Activated CD8-positive, alpha-beta memory T cell treated with anti-CD3 and anti-CD28 coated beads for 48 hours (primary cell): ENCODE measurements at regions not wholly inside any gene's neighbourhood (a gene's known extent, or its start where the extent isn't known, plus 50 kb on each side); places are given as distances from the start of the nearest gene placed in this dataset.

Experiments
- DNase-seq, 3 experiments: peaks; one replicate each; pipeline ENCODE4 v3.0.0-alpha.2; 2020; ENCODE audit warnings: low read depth in 2 of 3, low spot score in 2 of 3

DNA sequence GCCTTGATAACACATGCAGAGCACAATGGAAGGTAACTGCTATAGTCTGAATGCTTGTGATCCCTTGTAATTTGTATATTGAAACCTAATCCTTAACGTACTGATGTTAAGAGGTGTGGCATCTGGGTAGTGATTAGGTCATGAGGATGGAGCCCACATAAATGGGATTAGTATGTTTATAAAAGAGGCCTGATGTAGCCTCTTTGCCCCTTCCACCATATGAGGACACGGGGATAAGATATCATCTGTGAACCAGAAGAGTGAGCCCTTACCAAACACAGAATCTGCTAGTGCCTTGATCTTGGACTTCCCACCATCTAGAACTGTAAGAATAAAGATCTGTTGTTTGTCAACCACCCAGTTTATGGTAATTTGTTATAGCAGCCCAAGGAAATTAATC is 1074.2 kb upstream of the INTU start:
- no peak for DNase-seq

DNA sequence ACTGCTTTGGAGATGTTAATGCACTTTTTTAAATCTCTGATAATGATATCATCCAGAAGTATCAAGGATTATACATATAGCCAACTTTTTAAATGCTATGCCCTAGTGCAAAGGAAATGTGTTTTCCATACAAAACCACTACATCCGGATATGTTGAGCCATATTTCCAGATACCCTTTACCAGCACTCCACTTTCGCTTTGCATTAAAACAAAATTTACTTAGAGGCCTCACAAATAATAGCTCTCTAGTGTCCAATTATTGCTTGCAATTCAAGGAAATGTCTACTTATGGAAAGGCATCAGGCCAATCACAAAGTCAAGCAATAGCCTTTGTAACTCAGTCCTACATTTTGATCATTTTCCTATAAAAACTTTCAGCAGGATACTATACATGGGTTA is 1072.8 kb upstream of the INTU start:
- DNase-seq, result no peak

DNA sequence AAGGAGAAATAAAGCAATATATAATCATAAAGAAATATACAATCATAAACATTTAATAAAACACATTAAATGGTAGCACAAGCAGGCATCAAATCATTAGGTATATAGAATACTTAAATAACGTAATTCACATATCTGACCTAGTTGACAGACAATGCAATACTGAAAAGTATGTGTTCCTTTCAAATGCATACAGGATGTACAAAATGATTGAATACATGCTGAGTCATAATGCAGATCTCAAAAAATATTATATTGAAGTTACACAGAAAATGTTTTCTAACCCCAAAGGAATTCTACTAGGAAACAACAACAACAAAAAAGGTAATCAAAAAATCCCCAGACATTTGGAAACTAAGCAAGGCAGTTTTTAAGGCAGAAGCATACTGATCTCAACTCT is 1072.0 kb upstream of the INTU start:
- DNase-seq, result no peak

DNA sequence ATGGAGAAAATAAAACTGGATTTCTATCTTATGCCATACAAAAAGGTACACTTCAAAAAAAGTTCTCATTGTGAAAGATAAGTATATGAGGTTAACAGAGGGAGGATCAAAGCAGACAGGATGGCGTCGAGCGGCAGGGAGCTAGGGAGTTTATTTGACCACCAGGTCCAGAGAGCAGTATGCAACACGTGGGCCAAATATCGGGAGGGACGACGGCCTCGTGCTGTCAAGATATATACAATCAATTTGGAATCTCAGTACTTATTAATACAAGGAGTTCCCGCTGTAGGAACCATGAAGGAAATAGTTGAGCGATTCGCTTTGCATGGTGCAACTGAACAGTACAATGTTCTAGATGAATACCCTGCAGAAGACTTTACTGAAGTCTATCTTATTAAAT is 1069.4 kb upstream of the INTU start:
- no peak for DNase-seq

DNA sequence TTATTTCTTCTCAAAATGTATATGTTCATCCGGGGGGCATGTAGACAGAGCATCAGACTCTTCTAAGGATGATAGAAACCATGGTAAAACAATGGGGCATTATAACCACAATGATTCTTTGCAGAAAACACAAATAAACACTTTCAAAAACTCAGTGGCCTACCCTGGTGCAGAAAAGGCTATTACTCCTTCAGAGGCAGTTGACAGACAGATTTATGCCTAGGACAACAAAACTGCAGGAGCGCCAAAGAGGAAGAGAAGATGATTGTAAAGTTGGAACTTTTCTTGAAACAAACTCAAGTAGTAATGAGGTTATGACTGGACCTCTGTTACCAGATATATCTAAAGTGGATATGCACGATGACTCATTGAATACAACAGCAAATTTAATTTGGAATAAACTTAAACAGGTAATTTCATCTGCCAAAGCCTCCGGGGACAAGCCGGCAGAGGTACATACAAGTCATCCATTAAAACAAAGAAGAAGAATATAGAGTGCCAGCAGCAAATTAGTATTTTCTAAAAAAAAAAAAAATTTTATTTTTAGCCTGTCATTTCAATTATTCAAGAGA is 1068.4 kb upstream of the INTU start:
- no peak for DNase-seq

DNA sequence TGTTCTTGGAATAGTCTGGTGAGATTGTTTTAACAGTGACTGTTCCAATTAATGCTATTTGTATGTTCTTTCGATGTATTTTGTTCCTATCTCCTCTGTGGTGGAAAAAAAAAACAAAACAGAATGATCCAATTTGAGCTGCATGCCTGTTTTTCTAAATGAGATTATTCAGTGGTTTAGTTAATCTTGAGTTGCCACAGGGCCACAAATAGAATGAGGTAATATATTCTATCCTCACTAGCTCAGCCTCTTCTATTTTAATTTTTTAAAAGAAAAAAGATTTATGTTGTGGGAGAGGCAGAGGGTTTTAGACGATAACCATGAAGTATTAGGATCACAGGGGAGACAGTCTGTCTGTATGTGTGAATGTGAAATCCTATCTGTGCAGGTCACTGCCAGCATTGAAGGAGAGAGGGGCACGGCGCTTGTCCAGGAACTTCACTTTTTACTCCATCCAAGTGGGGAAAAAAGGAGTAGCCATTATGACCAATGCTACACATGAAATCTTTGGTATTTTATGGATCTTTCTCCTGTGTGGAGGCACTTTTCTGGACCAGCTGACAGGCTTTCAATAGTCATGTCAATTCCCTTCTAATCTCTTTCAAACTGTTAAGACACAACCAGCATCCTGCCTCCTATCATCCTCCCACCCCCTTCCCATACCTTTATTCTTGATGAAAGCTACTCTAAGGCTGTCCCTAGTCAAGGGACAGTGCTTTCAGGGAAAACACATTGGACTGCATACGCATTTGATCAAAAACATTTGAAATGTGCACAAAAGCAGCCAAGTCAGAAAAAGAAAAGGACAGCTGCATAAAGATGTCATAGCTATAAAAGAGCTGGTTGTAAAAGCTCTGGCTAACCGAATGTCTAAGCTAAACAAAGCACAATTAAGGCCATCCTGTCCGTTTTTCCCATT is 1063.8 kb upstream of the INTU start:
- DNase-seq, result no peak

DNA sequence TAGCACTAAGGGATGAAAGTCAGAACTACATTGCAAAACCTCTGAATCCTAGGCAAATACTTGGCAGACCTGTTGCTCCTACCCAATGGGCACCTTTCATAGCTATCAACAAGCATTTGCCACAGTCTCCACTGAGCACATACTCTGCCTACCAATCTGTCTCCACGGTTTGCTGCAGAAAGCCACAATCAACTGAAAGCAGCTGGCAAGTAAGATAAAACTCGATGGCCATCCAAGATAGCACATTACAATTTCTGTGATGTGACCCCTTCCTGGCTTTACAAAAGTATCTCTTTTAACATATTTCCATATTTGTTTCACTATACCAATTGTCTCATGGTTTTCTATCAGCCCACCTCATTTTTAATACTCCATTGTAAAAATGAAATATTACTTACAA is 1060.5 kb upstream of the INTU start:
- no peak for DNase-seq

DNA sequence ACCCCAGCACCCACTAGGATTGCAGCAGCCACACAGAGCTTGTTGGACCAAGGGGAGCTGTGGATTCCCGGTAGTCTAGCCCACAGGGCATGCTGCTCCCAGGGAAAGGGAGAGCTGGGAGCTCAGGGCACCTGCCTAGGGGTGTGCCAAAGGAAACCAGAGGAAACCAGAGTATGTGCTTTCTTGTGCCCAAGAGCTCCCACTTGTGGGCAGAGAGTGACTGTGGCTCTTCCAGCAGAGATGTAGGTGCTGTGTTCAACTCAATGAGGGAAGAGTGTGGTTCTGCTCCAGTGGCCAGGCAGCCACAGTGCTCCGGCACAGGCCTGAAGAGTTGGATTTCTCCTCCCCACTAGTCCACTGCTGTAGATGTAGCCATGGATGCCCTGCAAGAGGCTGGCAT is 1050.0 kb upstream of the INTU start:
- DNase-seq, result no peak

DNA sequence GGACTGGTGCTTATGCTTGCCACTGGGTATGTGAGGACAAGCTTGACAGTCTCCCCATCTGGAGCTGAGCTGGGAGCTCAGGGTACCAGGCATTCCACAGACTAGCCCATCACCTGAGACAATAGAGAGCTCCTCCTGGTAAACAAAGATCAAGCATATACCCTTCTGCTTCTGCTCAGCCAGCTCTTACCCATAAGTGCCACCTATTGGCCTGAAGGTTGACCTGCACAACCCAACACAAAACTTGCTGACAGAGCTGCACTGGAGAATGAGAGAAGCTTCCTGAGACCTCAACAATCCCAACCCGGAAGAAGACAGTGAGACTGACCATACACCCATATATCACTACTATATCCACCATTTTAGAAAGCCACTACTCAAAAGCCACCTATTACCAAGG is 1049.2 kb upstream of the INTU start:
- no peak for DNase-seq

DNA sequence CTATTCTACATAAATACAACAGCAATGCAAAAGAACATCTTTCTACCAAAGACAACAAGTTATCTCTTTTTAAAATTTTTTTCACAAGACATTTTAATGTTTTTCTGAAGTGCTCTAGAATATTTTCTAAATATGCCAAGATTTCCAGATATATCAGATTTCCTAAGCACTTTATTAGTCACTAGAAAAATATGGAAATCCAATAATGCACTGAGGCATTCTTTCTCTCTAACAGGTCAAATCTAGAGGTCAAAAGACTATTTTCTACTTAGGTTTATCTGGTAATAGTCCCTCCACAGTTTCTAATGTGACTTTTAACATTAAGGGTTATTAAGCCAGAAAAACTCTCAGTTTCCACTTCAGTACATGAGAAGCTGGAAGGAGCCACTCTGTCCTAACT is 1041.2 kb upstream of the INTU start:
- DNase-seq, result no peak

DNA sequence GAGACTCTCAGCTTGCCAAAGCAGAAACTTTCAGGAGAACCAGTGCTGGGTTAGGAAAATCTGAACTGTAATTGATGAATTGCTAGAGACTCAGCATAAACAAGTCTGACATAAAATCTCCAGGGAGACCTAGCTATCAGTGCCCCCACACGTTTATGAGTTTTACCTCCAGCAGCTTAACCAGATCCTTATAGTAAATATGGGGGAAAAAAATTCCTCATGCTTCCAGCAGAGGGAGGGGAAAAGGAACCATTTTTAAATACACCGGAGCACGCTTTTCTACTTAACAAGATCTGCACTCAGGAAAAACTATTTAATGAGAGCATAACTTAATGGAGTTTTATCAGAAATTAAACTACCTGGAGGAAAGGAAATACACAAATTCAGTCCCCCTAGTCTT is 1040.7 kb upstream of the INTU start:
- no peak for DNase-seq

DNA sequence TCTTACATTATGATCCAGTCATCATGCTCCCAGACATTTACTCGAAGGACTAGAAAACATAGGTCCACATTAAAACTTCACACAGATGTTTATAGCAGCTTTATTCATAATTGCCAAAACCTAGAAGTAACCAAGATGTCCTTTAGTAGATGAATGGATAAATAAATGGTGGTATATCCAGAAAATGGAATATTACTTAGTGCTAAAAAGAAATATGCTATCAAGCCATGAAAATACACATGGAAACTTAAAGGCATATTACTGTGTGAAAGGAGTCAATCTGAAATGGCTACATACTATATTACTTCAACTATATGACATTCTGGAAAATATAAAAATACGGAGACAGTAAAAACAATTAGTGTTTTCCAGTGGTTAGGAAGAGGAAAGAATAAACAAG is 1039.1 kb upstream of the INTU start:
- no peak for DNase-seq

DNA sequence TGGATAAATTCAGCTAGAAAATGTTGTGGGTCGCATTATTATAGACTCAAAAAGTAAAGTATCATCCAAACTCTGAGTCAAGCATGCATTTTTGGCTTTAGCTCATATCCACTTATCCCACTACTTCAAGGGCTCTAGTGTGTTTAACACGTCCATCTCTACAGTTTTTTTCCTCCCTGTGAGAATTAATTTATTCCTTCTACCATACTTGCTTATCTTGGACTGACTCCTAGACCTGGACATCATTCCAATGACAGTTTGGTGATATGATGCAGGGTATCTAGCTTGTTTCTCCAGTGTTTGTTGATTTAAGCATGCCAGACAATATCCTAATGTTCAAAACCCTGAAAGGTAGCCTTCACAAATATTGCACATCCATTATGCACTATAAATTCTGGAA is 1037.1 kb upstream of the INTU start:
- DNase-seq, result no peak

DNA sequence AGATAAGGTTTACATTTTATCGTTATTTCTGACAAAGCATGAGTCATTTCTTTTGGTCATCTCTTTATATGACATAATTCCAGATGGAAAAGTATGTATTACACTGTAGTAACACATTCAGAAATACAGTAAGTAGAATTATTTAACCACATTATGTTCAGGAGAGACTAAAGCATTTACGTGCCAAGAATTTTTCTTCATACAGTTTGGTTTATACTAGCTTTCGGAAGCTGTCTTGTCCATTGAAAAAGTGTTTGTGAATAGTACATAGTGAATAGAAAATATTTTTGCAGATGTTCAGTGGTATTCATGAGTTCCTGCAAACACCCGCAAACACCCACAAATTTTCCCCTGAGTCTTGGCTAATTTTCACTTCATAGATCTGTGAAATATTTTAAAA is 1033.0 kb upstream of the INTU start:
- no peak for DNase-seq

DNA sequence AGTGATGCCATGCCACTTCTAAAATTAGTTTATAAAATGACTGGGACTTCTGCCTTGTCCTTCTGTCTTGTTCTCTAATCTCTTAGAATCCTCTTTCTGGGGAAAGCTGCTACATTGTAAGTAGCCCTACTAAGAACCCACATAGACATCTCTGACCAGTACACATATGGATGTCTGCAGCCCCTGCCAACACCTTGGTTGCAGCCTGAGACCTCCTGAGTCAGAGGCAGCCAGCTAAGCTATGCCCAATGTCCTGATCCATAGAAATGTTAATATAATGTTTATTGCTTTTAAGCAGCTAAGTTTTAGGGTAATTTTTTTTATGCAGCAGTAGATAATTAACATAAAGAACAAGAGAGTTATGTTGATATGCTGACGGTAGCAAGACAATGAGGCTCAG is 1029.5 kb upstream of the INTU start:
- no peak for DNase-seq

DNA sequence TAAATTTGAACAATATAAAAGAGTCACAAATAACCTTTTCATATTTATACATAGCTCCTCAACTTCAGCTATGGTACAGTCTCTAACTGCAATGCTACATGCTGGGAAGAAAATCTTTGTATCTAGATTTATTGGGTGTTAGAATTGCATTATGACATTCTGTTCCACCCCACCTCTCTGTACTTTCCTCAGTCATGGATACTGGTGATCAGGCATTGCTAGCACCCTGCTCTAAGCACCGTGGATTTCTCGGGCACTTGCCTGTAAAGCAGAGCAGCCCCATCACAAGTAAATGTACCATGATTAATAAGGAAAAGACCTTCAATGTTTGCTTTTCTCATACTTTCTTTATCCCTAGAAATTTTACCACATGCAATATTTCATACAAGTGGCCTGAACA is 1028.9 kb upstream of the INTU start:
- DNase-seq, result no peak

DNA sequence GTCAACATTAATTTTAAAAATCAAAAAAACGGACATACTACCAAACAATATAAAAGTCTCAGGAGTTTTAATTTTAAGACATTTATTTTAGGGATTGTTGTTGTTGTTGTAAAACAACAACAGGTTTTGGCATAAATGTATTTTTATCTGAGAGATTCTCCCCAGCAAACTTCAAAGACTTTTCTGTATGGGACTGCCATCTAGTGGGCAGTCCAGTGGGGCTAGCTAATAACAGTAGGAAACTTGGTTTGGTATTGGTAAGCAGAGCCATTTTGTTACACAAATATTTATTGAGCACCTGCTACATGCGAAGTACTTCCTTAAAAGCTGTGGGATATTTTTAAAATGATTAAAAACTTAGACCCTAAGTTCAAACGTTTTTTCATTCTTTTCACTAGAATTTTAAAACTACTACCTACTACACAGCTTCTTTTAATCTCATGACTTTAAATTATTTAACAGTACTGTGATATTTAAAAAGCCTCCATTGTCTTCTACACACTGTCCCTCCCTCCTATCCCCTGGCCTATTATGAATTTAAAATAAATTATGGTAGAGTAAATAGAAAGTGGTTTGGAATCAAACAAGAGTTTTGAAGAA is 1028.4 kb upstream of the INTU start:
- DNase-seq, result no peak

DNA sequence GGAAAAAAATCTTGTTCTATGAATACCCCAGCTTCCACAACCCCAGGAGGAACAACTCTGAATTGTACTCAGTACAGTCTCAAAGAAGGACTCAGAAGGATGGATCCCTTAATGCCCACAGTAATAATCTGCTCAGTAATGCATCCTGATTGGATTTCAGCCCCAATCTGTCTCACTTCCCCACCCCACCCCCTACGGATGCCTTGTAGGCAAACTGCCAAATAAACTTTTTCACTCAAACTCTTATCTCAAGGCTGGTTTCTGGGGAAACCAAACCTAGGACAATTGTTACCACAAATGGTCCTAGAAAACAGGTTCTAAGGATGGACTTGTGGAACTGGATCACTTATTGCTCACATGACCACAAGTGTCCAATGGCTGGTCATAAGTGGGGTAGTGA is 1021.8 kb upstream of the INTU start:
- no peak for DNase-seq

DNA sequence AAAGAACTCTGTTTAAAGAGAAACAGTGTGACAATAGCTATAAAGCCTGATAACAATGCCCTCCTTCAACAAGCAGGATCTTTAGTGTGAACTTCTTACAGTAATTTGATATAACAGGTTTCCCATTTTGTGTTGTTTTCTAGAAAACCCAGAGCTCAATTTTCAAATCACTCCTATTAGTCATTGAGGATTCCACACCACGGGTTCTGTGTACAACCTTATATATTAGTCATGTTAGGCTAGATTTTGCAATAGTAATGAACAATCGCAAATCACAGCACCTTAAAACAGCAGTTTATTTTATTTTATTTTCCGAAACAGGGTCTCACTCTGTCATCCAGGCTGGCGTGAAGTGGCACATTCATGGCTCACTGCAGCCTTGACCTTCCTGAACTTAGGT is 1020.9 kb upstream of the INTU start:
- no peak for DNase-seq

DNA sequence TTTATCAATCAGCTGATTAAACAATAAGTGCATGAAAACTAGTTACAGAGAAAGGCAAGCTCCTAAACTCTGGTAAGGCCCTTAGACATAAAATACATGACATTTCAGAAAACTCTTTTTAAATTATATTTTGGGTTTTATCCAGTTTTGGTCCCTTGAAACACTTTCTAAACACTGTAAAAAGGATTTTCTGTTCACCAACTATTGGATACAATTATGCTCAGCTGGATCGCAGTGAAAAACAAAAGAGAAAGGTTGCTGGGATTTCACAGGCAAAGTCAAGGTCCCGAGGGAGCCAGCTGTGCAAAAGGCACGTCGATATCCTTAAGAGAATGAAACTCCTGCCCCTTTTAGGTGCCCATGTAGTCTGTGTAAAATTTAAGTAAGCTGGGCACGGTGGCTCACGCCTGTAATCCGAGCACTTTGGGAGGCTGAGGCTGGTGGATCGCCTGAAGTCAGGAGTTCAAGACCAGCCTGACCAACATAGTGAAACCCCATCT is 1018.4 kb upstream of the INTU start:
- no peak for DNase-seq

DNA sequence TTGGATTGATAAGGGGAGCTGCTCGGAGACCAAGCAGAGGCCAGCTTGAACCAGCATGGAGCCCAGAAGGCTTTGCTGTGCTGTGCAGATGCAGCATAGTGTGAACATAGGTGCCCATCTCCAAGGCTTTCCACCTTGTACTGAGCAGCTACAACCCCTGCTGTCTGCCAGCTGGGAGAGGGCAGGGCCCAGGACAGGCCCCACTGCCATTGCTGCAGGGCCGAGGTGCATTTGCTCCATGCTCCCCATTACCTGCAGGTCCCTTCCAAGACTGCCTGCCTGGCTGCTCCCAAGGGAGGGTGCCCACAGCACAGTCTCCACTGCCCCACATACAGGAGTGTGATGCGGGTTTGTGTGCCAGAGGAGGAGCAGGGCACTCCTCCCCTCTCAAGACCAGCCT is 1016.0 kb upstream of the INTU start:
- no peak for DNase-seq

DNA sequence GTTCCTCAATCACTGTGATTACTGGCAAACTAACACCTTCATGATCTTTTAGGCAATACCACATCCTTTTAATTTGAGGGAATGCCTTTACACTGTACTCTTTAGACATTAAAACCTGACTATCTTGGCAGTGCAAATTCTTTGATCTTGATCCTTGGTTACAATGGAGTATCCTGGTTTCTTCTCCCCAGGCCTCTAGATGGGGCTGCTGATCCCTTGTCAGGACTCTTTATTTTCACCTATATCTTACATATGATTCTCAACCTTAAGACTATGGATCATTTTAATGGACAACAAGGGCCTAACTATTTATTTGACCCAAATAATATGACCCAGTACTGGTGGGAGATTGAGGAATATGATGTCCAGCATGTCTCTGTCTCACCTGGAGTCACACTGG is 1005.5 kb upstream of the INTU start:
- DNase-seq, result no peak
